H9 (cell line): ENCODE measurements at regions not wholly inside any gene's neighbourhood (a gene's known extent, or its start where the extent isn't known, plus 50 kb on each side); places are given as distances from the start of the nearest gene placed in this dataset.

Source experiments
- DNase-seq: peaks from one replicate; pipeline ENCODE4 v3.0.0-alpha.2; 2017
- H2AFZ ChIP-seq: one replicate; pipeline ENCODE4 v1.6.1; 2013; ENCODE audit warnings: mild to moderate bottlenecking, low read length, control low read depth, moderate library complexity
- H2AK5ac ChIP-seq: 2 replicates; pipeline ENCODE4 v1.6.1; 2013; ENCODE audit warnings: low read length, control low read depth, mixed read lengths; ENCODE audit not compliant: insufficient read length
- H2BK120ac ChIP-seq: one replicate; pipeline ENCODE4 v1.6.1; 2013; ENCODE audit warnings: low read depth, mild to moderate bottlenecking, low read length, control low read depth, inconsistent platforms; ENCODE audit not compliant: poor library complexity, severe bottlenecking
- H2BK12ac ChIP-seq: 2 replicates; pipeline ENCODE4 v1.6.1; 2013; ENCODE audit warnings: low read length, control low read depth, mixed read lengths, low read depth; ENCODE audit not compliant: insufficient read length
- H2BK15ac ChIP-seq: 2 replicates; pipeline ENCODE4 v1.6.1; 2013; ENCODE audit warnings: low read depth, low read length, control low read depth
- H2BK20ac ChIP-seq: one replicate; pipeline ENCODE4 v1.6.1; 2013; ENCODE audit warnings: low read depth, mild to moderate bottlenecking, low read length, control low read depth, inconsistent platforms; ENCODE audit not compliant: poor library complexity, severe bottlenecking
- H2BK5ac ChIP-seq: 2 replicates; pipeline ENCODE4 v1.6.1; 2013; ENCODE audit warnings: low read length, control low read depth, mixed read lengths; ENCODE audit not compliant: insufficient read length
- H3K14ac ChIP-seq: 2 replicates; pipeline ENCODE4 v1.6.1; 2013; ENCODE audit warnings: low read length, control low read depth; ENCODE audit not compliant: insufficient read depth
- H3K18ac ChIP-seq: 2 replicates; pipeline ENCODE4 v1.6.1; 2013; ENCODE audit warnings: low read depth, mild to moderate bottlenecking, mixed read lengths, low read length, control low read depth; ENCODE audit not compliant: insufficient read length
- H3K23ac ChIP-seq: 2 replicates; pipeline ENCODE4 v1.6.1; 2013; ENCODE audit warnings: low read length, control low read depth, mixed read lengths, low read depth; ENCODE audit not compliant: insufficient read length
- H3K23me2 ChIP-seq: 2 replicates; pipeline ENCODE4 v1.6.1; 2013; ENCODE audit warnings: low read depth, mild to moderate bottlenecking, mixed read lengths, low read length, control low read depth; ENCODE audit not compliant: insufficient read length, poor library complexity, severe bottlenecking
- H3K27ac ChIP-seq: 2 replicates; pipeline ENCODE4 v1.5.1; 2013; ENCODE audit warnings: low read length, control low read depth, mixed read lengths, low read depth; ENCODE audit not compliant: insufficient read length
- H3K27me3 ChIP-seq: 2 replicates; pipeline ENCODE4 v1.6.1; 2013; ENCODE audit warnings: low read length, control low read depth, inconsistent platforms; ENCODE audit not compliant: insufficient read depth
- H3K4ac ChIP-seq: 2 replicates; pipeline ENCODE4 v1.6.1; 2013; ENCODE audit warnings: low read depth, mild to moderate bottlenecking, control low read depth, inconsistent platforms, low read length, moderate library complexity
- H3K4me1 ChIP-seq: 2 replicates; pipeline ENCODE4 v1.6.1; 2013; ENCODE audit warnings: low read length, control low read depth, inconsistent platforms; ENCODE audit not compliant: insufficient read depth
- H3K4me2 ChIP-seq: 2 replicates; pipeline ENCODE4 v1.6.1; 2013; ENCODE audit warnings: low read length, control low read depth, mixed read lengths; ENCODE audit not compliant: insufficient read length, insufficient read depth
- H3K56ac ChIP-seq: 2 replicates; pipeline ENCODE4 v1.6.1; 2013; ENCODE audit warnings: low read depth, mild to moderate bottlenecking, mixed read lengths, low read length, control low read depth; ENCODE audit not compliant: insufficient read length
- H3K79me1 ChIP-seq: 2 replicates; pipeline ENCODE4 v1.6.1; 2013; ENCODE audit warnings: low read depth, mild to moderate bottlenecking, moderate library complexity, low read length, control low read depth, inconsistent platforms; ENCODE audit not compliant: insufficient read depth, poor library complexity, severe bottlenecking
- H3K79me2 ChIP-seq: 2 replicates; pipeline ENCODE4 v1.6.1; 2013; ENCODE audit warnings: low read length, control low read depth, inconsistent platforms; ENCODE audit not compliant: insufficient read depth
- H3K9ac ChIP-seq: 2 replicates; pipeline ENCODE4 v1.6.1; 2013; ENCODE audit warnings: low read length, control low read depth, mixed read lengths; ENCODE audit not compliant: insufficient read length; ENCODE audit errors: extremely low read depth
- H3K9me3 ChIP-seq: one replicate; pipeline ENCODE4 v1.6.1; 2013; ENCODE audit warnings: low read depth, low read length, inconsistent platforms; ENCODE audit not compliant: control insufficient read depth
- H3T11ph ChIP-seq: one replicate; pipeline ENCODE4 v1.6.1; 2013; ENCODE audit warnings: mild to moderate bottlenecking, low read length, control low read depth, inconsistent platforms
- H4K20me1 ChIP-seq: one replicate; pipeline ENCODE4 v1.6.1; 2013; ENCODE audit not compliant: control insufficient read depth, insufficient read length, insufficient read depth
- H4K5ac ChIP-seq: 2 replicates; pipeline ENCODE4 v1.6.1; 2013; ENCODE audit warnings: low read depth, mild to moderate bottlenecking, mixed read lengths, low read length, control low read depth; ENCODE audit not compliant: insufficient read length
- H4K8ac ChIP-seq: replicated peaks from 2 replicates; pipeline ENCODE4 v1.6.1; 2013; ENCODE audit warnings: low read length, control low read depth, mixed read lengths, low read depth; ENCODE audit not compliant: insufficient read length
- H4K91ac ChIP-seq: 2 replicates; pipeline ENCODE4 v1.6.1; 2013; ENCODE audit warnings: low read depth, mild to moderate bottlenecking, moderate library complexity, mixed read lengths, low read length, control low read depth; ENCODE audit not compliant: insufficient read length
- H3K27ac Mint-ChIP-seq, 3 experiments: 2 replicates in 2 of 3; 3 replicates in 1 of 3; pipeline ENCODE4 v1.8.0; 2020 to 2021; ENCODE audit warnings: mixed read lengths in 3 of 3, mild to moderate bottlenecking in 1 of 3, moderate library complexity in 1 of 3
- H3K27me3 Mint-ChIP-seq: 2 replicates; pipeline ENCODE4 v1.8.0; 2021; ENCODE audit warnings: low read depth, mild to moderate bottlenecking, moderate library complexity, mixed read lengths
- H3K36me3 Mint-ChIP-seq, 3 experiments: 2 replicates in 2 of 3; 3 replicates in 1 of 3; pipeline ENCODE4 v1.8.0; 2020 to 2021; ENCODE audit warnings: low read depth in 3 of 3, mixed read lengths in 3 of 3; ENCODE audit not compliant: insufficient read depth in 1 of 3
- H3K4me1 Mint-ChIP-seq, 2 experiments: 2 replicates each; pipeline ENCODE4 v1.8.0; 2020; ENCODE audit warnings: mixed read lengths in 2 of 2
- H3K4me3 Mint-ChIP-seq, 2 experiments: 2 replicates in 1 of 2; 3 replicates in 1 of 2; pipeline ENCODE4 v1.8.0; 2020 to 2021; ENCODE audit warnings: mild to moderate bottlenecking in 2 of 2, mixed read lengths in 2 of 2, moderate library complexity in 1 of 2
- H3K9me3 Mint-ChIP-seq, 2 experiments: 2 replicates in 1 of 2; 3 replicates in 1 of 2; pipeline ENCODE4 v1.8.0; 2020; ENCODE audit warnings: mild to moderate bottlenecking in 2 of 2, mixed read lengths in 2 of 2, moderate library complexity in 1 of 2
- CTCF ChIP-seq: fragments of 200-600 bp; sonication (generic); conservative IDR thresholded peaks from 3 replicates; pipeline ENCODE4 v1.8.0; 2021; ENCODE audit warnings: antibody characterized with exemption, mild to moderate bottlenecking
- WGBS: extraction: QIAGEN DNeasy Blood & Tissue Kit; methylation state at CpG from one replicate; pipeline ENCODE4 v1.1.7; 2013; ENCODE audit warnings: missing lambda C conversion rate, low lambda C conversion rate, mixed read lengths; ENCODE audit not compliant: insufficient read length; ENCODE audit errors: extremely low coverage; 5-methylcytosine and 5-hydroxymethylcytosine counted together

DNA sequence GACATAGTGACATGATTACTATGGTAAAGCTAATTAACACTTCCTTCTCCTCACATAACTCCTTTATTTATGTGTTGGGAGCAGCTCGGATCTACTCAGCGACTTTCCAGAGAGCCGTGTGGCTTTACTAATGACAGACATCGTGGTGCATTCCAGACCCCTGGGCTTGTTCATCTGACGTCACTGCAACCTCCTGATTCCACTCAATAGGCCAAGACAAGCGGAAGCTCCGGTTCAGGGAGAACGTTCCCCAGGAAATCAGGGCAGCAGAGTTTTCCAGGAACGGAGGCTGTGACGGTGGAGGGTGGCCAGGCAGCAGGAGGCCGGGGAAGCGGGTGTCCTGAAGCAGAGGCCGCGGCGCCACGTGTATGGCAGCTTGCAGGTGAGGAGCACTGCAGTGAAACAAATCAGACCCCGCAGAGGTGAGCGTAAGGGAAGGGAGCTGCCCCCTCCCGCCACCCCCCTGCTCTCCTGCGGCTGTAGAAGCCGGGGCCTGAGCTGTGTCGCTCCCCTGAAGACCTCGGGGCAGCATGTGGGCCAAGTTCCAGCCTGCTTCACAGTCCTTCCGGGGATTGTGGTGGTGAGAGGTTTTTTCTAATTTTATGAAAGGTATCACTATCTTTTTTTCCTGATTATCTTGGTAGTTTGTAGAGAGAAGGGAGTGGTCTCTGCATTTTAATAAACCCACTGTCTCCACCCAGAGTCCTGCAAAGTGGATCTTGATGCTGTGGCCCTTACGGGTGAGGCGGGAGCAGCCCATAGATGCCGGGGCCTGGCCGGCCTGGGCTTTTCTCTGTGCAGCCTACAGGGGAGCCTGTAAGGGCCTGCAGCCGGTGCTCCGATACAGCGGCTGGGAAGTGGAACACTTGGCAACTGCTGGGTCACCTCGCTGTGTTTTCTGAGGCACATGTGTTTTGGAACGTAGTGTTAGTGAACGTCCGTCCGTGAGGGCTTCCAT lies 220.4 kb upstream of the IRX4 start:
- H3K4me1 ChIP-seq, result no peaks in the 10 kb centered on the region
- H3K56ac ChIP-seq, result no peak overlapping the region
- no peaks in the 10 kb centered on the region for H3K36me3 Mint-ChIP-seq
- H3K9ac ChIP-seq, result no peak overlapping the region
- H2AFZ ChIP-seq, result no peak overlapping the region
- no peaks in the 10 kb centered on the region; the same call in none of the 2 replicates for H3K27me3 Mint-ChIP-seq
- H3T11ph ChIP-seq, result no peak overlapping the region
- no peak for DNase-seq
- WGBS, result no CpG with 5 or more reads among the region's 36 CpGs
- no peak overlapping the region for H2BK15ac ChIP-seq
- no peak overlapping the region for H3K4ac ChIP-seq
- H2BK12ac ChIP-seq, result no peak overlapping the region
- H2BK120ac ChIP-seq, result no peak overlapping the region
- TF ChIP-seq CTCF, result no peak
- no peak overlapping the region for H3K18ac ChIP-seq
- H3K27ac ChIP-seq, result no peak overlapping the region
- no peaks in the 10 kb centered on the region for H3K27me3 ChIP-seq
- no peaks in the 10 kb centered on the region for H3K79me2 ChIP-seq
- no peak overlapping the region for H3K4me3 Mint-ChIP-seq
- no peak overlapping the region for H4K5ac ChIP-seq
- no peaks in the 10 kb centered on the region for H4K20me1 ChIP-seq
- H3K9me3 Mint-ChIP-seq, result peaks cover 0 to 4% of the 10 kb centered on the region in 2 experiments; a peak in 2 of 5 replicates
- H4K91ac ChIP-seq, result no peak overlapping the region
- H4K8ac ChIP-seq, result no peak overlapping the region
- peak overlapping the region in 1 of 3 experiments; percentile 35; a peak in 1 of 7 replicates for H3K27ac Mint-ChIP-seq
- no peaks in the 10 kb centered on the region for H3K23me2 ChIP-seq
- no peak overlapping the region for H3K23ac ChIP-seq
- H2BK20ac ChIP-seq, result no peak overlapping the region
- no peak overlapping the region for H3K14ac ChIP-seq
- H3K4me2 ChIP-seq, result no peak overlapping the region
- no peak overlapping the region for H2AK5ac ChIP-seq
- H2BK5ac ChIP-seq, result no peak overlapping the region
- no peaks in the 10 kb centered on the region for H3K9me3 ChIP-seq
- no peaks in the 10 kb centered on the region for H3K79me1 ChIP-seq
- H3K4me1 Mint-ChIP-seq, result no peaks in the 10 kb centered on the region
